Heart left ventricle (tissue), 16 donors: ENCODE measurements at regions not wholly inside any gene's neighbourhood (a gene's known extent, or its start where the extent isn't known, plus 50 kb on each side); places are given as distances from the start of the nearest gene placed in this dataset.

ENCODE experiments used
- ATAC-seq, 4 donors: fragments of 200-7000 bp; cut with Tn5 transposase; one replicate each; pipeline ENCODE4 v1.9.1; 2020 to 2022; ENCODE audit warnings: moderate library complexity in 4 of 4, mild to moderate bottlenecking in 3 of 4, moderate number of reproducible peaks in 1 of 4
- DNase-seq, 5 donors: peaks; one replicate each; pipeline ENCODE4 v3.0.0-alpha.2; 2020
- H3K27ac ChIP-seq, 12 donors: fragments of 200-600 bp; sonication (generic) in 4 of 12; one replicate each; pipeline versions ENCODE4 v1.5.0 to v1.8.0; 2016 to 2022; ENCODE audit warnings: mild to moderate bottlenecking in 2 of 12
- H3K27me3 ChIP-seq, 9 donors: fragments of 200-600 bp; sonication (generic) in 2 of 9; one replicate each; pipeline versions ENCODE4 v1.5.1 to v1.8.0; 2016 to 2022; ENCODE audit warnings: mild to moderate bottlenecking in 3 of 9
- H3K36me3 ChIP-seq, 9 donors: fragments of 200-600 bp; sonication (generic) in 2 of 9; one replicate each; pipeline versions ENCODE4 v1.5.0 to v1.8.0; 2018 to 2022; ENCODE audit warnings: mild to moderate bottlenecking in 2 of 9
- H3K4me1 ChIP-seq, 12 donors: fragments of 200-600 bp; sonication (generic) in 4 of 12; one replicate each; pipeline versions ENCODE4 v1.5.0 to v1.8.0; 2016 to 2022; ENCODE audit warnings: mild to moderate bottlenecking in 3 of 12
- H3K4me3 ChIP-seq, 12 donors: fragments of 200-600 bp; sonication (generic) in 4 of 12; one replicate each; pipeline versions ENCODE4 v1.5.0 to v1.8.0; 2017 to 2022; ENCODE audit warnings: mild to moderate bottlenecking in 9 of 12, moderate library complexity in 4 of 12
- H3K9me3 ChIP-seq, 12 donors: fragments of 200-600 bp; sonication (generic) in 4 of 12; one replicate each; pipeline versions ENCODE4 v1.5.0 to v1.8.0; 2016 to 2022; ENCODE audit warnings: mild to moderate bottlenecking in 1 of 12
- POLR2A ChIP-seq, 2 donors: fragments of 450-650 bp; IDR thresholded peaks; one replicate each; pipeline ENCODE4 v1.6.1; 2017; ENCODE audit warnings: antibody characterized with exemption in 2 of 2, mild to moderate bottlenecking in 2 of 2, moderate library complexity in 2 of 2
- WGBS, 4 donors: extraction: QIAGEN DNeasy Blood & Tissue Kit in 2 of 4; methylation state at CpG; one replicate each; pipeline versions ENCODE4 v1.1.5 to v1.1.7; 2013 to 2018; 5-methylcytosine and 5-hydroxymethylcytosine counted together
- intact Hi-C, 10 donors: fragments of 100-400 bp; cut with DNase I; formaldehyde crosslinking; loops; one replicate each; pipeline versions ENCODE4 v1.11.1 to v1.14.2; 2022
- TF ChIP-seq, protein P1 (sequence below), 12 donors: fragments of 200-600 bp; sonication (generic) in 4 of 12; IDR thresholded peaks; one replicate each; pipeline versions ENCODE4 v1.5.0 to v1.8.0; 2018 to 2022; ENCODE audit warnings: antibody characterized with exemption in 12 of 12, mild to moderate bottlenecking in 5 of 12
- donor health status: ischemic (EF 13 %, LVEDD 7.1; RV severe dilation, severe dysfunction).
- donor health status: healthy with polysubstance abuse.
- donor health status: DM: no; HTN: yes; CAD: no.
- donor health status: DM: no; HTN: no; CAD: no.
- donor health status: ischemic (EF 25% LVEDD 6.9; RV normal size, moderate dysfunction).
- donor health status: ischemic (EF 25% LVEDD 5.7; RV mildly dilated, moderate dysfunction).
- donor health status: healthy.
- donor health status: DM: yes; HTN: yes; CAD: no.
- donor health status: ischemic (EF 35%, LVEDD 5.7; RV mildly dilated, moderate dysfunction).
- donor health status: nonischemic (EF 11% LVEDD 7.7; RV severe dilation, severe dysfunction).
- donor health status: DM: yes; HTN: yes; CAD: no.
- donor health status: PGD.
- donor health status: ischemic (EF 29% LVEDD 5.4; RV normal size, mild dysfunction).
- donor health status: nonischemic (EF 23%, LVEDD 6.1; RV moderate dilation, normal function).

DNA sequence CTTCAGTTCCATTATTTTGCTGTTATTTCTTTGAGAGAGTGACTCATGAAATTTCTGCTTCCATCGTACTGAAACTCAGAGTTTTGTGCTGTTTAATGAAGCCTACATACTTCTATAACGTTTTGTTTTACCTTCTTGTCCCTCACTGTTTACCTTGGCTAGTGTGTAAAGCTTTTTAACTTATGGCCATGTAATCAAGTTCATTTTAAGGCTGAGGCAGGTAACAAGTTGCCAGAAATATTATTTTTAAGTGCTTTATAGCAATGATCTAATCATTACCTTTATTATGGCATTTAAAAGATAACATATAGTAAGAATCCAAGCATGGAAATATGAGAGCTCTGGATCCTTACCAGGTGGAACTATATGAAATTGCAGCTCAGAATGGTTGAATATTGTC is 102.3 kb upstream of the FAT1 start:
- H3K27ac ChIP-seq: no peak overlapping the region
- TF ChIP-seq POLR2A (IDR thresholded peaks at IDR 0.05): no peak
- TF ChIP-seq, protein P1, sequence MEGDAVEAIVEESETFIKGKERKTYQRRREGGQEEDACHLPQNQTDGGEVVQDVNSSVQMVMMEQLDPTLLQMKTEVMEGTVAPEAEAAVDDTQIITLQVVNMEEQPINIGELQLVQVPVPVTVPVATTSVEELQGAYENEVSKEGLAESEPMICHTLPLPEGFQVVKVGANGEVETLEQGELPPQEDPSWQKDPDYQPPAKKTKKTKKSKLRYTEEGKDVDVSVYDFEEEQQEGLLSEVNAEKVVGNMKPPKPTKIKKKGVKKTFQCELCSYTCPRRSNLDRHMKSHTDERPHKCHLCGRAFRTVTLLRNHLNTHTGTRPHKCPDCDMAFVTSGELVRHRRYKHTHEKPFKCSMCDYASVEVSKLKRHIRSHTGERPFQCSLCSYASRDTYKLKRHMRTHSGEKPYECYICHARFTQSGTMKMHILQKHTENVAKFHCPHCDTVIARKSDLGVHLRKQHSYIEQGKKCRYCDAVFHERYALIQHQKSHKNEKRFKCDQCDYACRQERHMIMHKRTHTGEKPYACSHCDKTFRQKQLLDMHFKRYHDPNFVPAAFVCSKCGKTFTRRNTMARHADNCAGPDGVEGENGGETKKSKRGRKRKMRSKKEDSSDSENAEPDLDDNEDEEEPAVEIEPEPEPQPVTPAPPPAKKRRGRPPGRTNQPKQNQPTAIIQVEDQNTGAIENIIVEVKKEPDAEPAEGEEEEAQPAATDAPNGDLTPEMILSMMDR (IDR thresholded peaks at IDR 0.05): no peak
- no peak for ATAC-seq
- no peak for DNase-seq
- H3K27me3 ChIP-seq: no peaks in the 10 kb centered on the region
- H3K4me1 ChIP-seq: no peaks in the 10 kb centered on the region
- H3K9me3 ChIP-seq: no peaks in the 10 kb centered on the region
- intact Hi-C loops: no loop called here
- H3K4me3 ChIP-seq: no peak overlapping the region
- WGBS, 4 donors: 50 to 73% (median 54%) methylated on average over 2 of the region's 2 CpGs
- no peaks in the 10 kb centered on the region for H3K36me3 ChIP-seq

DNA sequence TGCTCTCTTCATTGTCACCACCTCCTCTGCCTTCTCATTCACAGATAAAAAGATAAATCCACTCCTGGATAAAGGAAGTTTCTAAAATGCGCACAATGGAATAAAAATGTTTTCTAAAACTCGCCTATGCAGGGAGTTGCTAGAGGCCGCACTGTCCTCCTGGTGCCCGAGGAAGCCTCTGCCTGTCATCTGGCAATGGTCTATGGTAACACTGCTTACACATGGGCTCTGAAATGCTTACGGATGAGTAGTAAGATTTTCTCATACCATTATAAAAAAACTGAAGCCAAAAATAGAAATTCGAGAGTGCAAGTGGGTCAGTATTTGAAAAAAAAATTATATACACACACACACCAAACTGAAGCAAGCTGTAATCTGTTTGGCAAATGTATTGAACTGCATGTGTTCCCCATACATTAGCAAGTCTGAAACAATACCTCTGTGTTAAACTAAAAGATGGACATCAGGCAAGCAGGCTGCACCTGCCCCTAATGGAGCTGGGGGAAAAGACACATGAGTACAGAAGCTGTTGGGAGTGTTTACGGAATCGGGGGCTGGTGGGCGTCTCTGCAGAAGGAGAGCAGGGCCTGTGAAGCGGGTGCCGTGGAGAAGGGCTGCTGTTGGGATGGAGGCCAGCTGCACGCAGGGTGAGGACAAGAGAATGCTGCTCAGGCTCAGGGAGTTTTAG is 103.3 kb upstream of the FAT1 start:
- Histone ChIP-seq H3K27ac (no peak overlapping the region), H3K27me3 (no peaks in the 10 kb centered on the region), H3K4me1 (no peaks in the 10 kb centered on the region), H3K36me3 (no peaks in the 10 kb centered on the region), H3K9me3 (no peaks in the 10 kb centered on the region), H3K4me3 (no peak overlapping the region)
- intact Hi-C loops: no loop called here
- TF ChIP-seq POLR2A (IDR thresholded peaks at IDR 0.05): no peak
- TF ChIP-seq, protein P1 (IDR thresholded peaks at IDR 0.05): no peak
- WGBS, 4 donors: 74 to 83% (median 75%) methylated on average over 12 of the region's 12 CpGs
- DNase-seq (no peak), ATAC-seq (no peak)

DNA sequence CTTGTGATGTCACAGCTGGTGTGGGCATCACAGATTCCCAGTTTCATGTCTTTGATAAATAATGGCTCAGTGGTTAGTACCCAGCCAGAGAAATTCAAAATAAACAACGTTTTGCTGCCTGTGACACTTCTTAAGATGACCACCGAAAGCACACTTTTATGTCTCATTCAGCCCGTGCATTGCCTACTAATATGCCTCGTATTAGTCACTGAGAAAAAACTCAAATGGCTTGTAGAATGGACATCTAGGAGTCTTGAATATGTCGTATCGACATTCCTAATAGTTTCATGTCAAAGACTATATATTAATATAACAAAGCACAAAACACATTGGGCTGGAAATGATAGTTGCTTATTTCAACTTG is 103.9 kb upstream of the FAT1 start:
- no peaks in the 10 kb centered on the region for H3K27me3 ChIP-seq
- no peak overlapping the region for H3K27ac ChIP-seq
- no peak overlapping the region for H3K4me3 ChIP-seq
- DNase-seq (no peak), ATAC-seq (no peak)
- H3K4me1 ChIP-seq: no peaks in the 10 kb centered on the region
- 68 to 85% (median 76%) methylated on average over 6 of the region's 6 CpGs for WGBS, 4 donors
- TF ChIP-seq, protein P1 (IDR thresholded peaks at IDR 0.05): no peak
- TF ChIP-seq POLR2A (IDR thresholded peaks at IDR 0.05): no peak
- H3K9me3 ChIP-seq: no peaks in the 10 kb centered on the region
- intact Hi-C loops: no loop called here
- no peaks in the 10 kb centered on the region for H3K36me3 ChIP-seq

DNA sequence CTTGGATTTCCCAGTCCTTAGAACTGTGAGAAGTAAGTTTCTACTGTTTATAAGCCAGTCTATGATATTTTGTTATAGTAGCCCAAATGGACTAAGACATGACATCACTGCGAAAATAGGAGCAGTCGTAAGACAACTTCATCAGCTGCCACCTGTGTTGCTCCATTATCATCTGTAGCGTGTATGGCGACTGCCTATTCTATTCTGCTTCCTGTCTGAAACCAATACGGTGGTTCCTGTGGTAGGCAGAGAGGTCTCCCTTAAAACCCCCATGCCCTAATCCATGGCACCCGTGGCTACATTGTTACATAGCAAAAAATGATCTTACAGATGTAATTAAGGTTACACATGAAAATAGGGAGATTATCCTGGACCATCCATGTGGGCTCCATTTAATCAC is 105.4 kb upstream of the FAT1 start:
- no peak for ATAC-seq

More for the DNA sequence above, 105.4 kb upstream of the FAT1 start:
- intact Hi-C loops: no loop called here
- no peak overlapping the region for H3K4me3 ChIP-seq
- H3K27ac ChIP-seq: no peak overlapping the region
- DNase-seq: no peak
- WGBS, 4 donors: 78 to 90% (median 87%) methylated on average over 6 of the region's 6 CpGs
- H3K9me3 ChIP-seq: no peaks in the 10 kb centered on the region
- no peaks in the 10 kb centered on the region for H3K27me3 ChIP-seq
- H3K36me3 ChIP-seq: no peaks in the 10 kb centered on the region
- TF ChIP-seq, protein P1 (IDR thresholded peaks at IDR 0.05): no peak
- no peak for TF ChIP-seq POLR2A (IDR thresholded peaks at IDR 0.05)
- no peaks in the 10 kb centered on the region for H3K4me1 ChIP-seq
